ENCODE measurements at regions not wholly inside any gene's neighbourhood (a gene's known extent, or its start where the extent isn't known, plus 50 kb on each side); places are given as distances from the start of the nearest gene placed in this dataset.
A peak's percentile ranks its signal among the peaks of the same experiment; 100 is the strongest.

DNA sequence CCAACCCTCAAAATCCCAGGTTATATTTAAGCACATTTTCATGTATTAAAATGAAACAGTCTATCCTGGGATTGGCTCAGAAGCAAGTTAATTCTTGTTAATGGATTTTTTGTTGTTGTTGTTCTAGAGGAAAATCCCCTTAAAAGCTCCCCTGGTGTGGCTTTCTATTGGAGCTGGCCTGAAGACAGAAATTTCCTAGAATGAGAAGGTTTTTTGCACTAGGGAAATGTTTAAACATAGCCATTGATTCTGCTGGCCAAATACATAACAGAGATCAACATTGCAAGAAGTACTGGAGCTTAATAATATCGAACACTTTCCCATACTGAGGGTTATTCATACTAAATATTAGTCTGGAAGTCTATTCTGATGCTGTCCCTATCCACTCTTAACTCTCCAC, 148.8 kb upstream of the PCDH18 start:
- ATAC-seq (0 out of 2 replicates have a peak, but pooled peaks have one; percentile 22), DNase-seq (ENCODE audit: low spot score) (no peak)
- Mint-ChIP-seq H3K36me3 (no peaks in the 10 kb centered on the region), H3K4me1 (peaks cover 19% of the 10 kb centered on the region), H3K27me3 (ENCODE audit: low read depth) (no peaks in the 10 kb centered on the region), H3K4me3 (no peak overlapping the region), H3K9me3 (peaks cover 6% of the 10 kb centered on the region), H3K27ac (peak overlapping the region; percentile 12; the same call in 1 of the 2 replicates)
- ChIA-PET POLR2A (no interaction called here), CTCF (no interaction called here)
- TF ChIP-seq, protein P1, sequence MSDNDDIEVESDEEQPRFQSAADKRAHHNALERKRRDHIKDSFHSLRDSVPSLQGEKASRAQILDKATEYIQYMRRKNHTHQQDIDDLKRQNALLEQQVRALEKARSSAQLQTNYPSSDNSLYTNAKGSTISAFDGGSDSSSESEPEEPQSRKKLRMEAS (CRISPR knock-in tag; IDR thresholded peaks at IDR 0.05) = no peak
- TF ChIP-seq, protein P2, sequence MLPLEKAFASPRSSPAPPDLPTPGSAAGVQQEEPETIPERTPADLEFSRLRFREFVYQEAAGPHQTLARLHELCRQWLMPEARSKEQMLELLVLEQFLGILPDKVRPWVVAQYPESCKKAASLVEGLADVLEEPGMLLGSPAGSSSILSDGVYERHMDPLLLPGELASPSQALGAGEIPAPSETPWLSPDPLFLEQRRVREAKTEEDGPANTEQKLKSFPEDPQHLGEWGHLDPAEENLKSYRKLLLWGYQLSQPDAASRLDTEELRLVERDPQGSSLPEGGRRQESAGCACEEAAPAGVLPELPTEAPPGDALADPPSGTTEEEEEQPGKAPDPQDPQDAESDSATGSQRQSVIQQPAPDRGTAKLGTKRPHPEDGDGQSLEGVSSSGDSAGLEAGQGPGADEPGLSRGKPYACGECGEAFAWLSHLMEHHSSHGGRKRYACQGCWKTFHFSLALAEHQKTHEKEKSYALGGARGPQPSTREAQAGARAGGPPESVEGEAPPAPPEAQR (CRISPR knock-in tag; IDR thresholded peaks at IDR 0.05) = no peak
- no peak for TF ChIP-seq TP53 (CRISPR knock-in tag; IDR thresholded peaks at IDR 0.05)
- no peak for TF ChIP-seq ELF4 (CRISPR knock-in tag; IDR thresholded peaks at IDR 0.05; ENCODE audit: low read depth)
- TF ChIP-seq TEAD4 (CRISPR knock-in tag; IDR thresholded peaks at IDR 0.05) = no peak
- TF ChIP-seq, protein P3, sequence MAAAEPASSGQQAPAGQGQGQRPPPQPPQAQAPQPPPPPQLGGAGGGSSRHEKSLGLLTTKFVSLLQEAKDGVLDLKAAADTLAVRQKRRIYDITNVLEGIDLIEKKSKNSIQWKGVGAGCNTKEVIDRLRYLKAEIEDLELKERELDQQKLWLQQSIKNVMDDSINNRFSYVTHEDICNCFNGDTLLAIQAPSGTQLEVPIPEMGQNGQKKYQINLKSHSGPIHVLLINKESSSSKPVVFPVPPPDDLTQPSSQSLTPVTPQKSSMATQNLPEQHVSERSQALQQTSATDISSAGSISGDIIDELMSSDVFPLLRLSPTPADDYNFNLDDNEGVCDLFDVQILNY (CRISPR knock-in tag; IDR thresholded peaks at IDR 0.05) = no peak
- TF ChIP-seq, protein P4, sequence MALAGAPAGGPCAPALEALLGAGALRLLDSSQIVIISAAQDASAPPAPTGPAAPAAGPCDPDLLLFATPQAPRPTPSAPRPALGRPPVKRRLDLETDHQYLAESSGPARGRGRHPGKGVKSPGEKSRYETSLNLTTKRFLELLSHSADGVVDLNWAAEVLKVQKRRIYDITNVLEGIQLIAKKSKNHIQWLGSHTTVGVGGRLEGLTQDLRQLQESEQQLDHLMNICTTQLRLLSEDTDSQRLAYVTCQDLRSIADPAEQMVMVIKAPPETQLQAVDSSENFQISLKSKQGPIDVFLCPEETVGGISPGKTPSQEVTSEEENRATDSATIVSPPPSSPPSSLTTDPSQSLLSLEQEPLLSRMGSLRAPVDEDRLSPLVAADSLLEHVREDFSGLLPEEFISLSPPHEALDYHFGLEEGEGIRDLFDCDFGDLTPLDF (CRISPR knock-in tag; IDR thresholded peaks at IDR 0.05) = no peak
- TF ChIP-seq GTF2I (CRISPR knock-in tag; conservative IDR thresholded peaks at IDR 0.05) = no peak
- TF ChIP-seq, protein P5, sequence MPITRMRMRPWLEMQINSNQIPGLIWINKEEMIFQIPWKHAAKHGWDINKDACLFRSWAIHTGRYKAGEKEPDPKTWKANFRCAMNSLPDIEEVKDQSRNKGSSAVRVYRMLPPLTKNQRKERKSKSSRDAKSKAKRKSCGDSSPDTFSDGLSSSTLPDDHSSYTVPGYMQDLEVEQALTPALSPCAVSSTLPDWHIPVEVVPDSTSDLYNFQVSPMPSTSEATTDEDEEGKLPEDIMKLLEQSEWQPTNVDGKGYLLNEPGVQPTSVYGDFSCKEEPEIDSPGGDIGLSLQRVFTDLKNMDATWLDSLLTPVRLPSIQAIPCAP (CRISPR knock-in tag; IDR thresholded peaks at IDR 0.05) = no peak
- TF ChIP-seq, protein P6, sequence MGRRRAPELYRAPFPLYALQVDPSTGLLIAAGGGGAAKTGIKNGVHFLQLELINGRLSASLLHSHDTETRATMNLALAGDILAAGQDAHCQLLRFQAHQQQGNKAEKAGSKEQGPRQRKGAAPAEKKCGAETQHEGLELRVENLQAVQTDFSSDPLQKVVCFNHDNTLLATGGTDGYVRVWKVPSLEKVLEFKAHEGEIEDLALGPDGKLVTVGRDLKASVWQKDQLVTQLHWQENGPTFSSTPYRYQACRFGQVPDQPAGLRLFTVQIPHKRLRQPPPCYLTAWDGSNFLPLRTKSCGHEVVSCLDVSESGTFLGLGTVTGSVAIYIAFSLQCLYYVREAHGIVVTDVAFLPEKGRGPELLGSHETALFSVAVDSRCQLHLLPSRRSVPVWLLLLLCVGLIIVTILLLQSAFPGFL (CRISPR knock-in tag; IDR thresholded peaks at IDR 0.05; ENCODE audit: borderline replicate concordance) = no peak

DNA sequence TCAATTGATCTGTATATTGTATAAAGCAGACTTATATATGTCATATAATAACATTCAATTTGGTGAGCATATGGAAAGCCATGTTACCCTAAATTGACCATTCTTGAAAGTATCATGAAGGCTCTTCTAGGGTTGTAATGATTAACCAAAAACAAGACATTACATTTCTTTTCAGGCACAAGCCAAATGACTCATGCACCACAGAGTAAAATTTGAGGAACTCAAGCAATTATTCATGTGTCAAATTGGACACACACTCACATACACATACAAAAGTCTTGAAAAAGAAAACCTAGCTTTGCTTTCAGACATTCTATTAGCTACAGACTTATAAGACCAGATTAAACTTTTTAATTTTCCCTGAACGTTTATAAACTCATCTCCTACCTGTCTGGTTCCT, 146.5 kb upstream of the PCDH18 start:
- no peak for DNase-seq (ENCODE audit: low spot score)
- H3K4me1 Mint-ChIP-seq = peaks cover 21% of the 10 kb centered on the region
- H3K36me3 Mint-ChIP-seq = peaks cover 3% of the 10 kb centered on the region; the same call in 1 of the 2 replicates
- ChIA-PET CTCF (no interaction called here), POLR2A (no interaction called here)
- no peaks in the 10 kb centered on the region for H3K27me3 Mint-ChIP-seq (ENCODE audit: low read depth)
- H3K27ac Mint-ChIP-seq = no peak overlapping the region
- no peak overlapping the region for H3K4me3 Mint-ChIP-seq
- TF ChIP-seq ETV6 (CRISPR knock-in tag; IDR thresholded peaks at IDR 0.05) (no peak), TCF7 (CRISPR knock-in tag; IDR thresholded peaks at IDR 0.05; ENCODE audit: low read depth) (no peak), ELF4 (CRISPR knock-in tag; IDR thresholded peaks at IDR 0.05; ENCODE audit: low read depth) (no peak), ESRRA (CRISPR knock-in tag; IDR thresholded peaks at IDR 0.05; ENCODE audit: borderline replicate concordance) (no peak), EMX1 (CRISPR knock-in tag; IDR thresholded peaks at IDR 0.05) (no peak), MYBL2 (CRISPR knock-in tag; IDR thresholded peaks at IDR 0.05) (no peak), JAZF1 (CRISPR knock-in tag; IDR thresholded peaks at IDR 0.05) (no peak), ZBTB21 (CRISPR knock-in tag; IDR thresholded peaks at IDR 0.05; ENCODE audit: borderline replicate concordance) (no peak)
- TF ChIP-seq, protein P7, sequence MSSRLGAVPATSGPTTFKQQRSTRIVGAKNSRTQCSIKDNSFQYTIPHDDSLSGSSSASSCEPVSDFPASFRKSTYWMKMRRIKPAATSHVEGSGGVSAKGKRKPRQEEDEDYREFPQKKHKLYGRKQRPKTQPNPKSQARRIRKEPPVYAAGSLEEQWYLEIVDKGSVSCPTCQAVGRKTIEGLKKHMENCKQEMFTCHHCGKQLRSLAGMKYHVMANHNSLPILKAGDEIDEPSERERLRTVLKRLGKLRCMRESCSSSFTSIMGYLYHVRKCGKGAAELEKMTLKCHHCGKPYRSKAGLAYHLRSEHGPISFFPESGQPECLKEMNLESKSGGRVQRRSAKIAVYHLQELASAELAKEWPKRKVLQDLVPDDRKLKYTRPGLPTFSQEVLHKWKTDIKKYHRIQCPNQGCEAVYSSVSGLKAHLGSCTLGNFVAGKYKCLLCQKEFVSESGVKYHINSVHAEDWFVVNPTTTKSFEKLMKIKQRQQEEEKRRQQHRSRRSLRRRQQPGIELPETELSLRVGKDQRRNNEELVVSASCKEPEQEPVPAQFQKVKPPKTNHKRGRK (CRISPR knock-in tag; IDR thresholded peaks at IDR 0.05; ENCODE audit: borderline replicate concordance) = no peak
- TF ChIP-seq, protein P8, sequence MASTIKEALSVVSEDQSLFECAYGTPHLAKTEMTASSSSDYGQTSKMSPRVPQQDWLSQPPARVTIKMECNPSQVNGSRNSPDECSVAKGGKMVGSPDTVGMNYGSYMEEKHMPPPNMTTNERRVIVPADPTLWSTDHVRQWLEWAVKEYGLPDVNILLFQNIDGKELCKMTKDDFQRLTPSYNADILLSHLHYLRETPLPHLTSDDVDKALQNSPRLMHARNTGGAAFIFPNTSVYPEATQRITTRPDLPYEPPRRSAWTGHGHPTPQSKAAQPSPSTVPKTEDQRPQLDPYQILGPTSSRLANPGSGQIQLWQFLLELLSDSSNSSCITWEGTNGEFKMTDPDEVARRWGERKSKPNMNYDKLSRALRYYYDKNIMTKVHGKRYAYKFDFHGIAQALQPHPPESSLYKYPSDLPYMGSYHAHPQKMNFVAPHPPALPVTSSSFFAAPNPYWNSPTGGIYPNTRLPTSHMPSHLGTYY (CRISPR knock-in tag; IDR thresholded peaks at IDR 0.05) = no peak
- ATAC-seq = no peak
- peaks cover 12% of the 10 kb centered on the region for H3K9me3 Mint-ChIP-seq
